Stimulated activated CD8-positive, alpha-beta memory T cell treated with anti-CD3 and anti-CD28 coated beads, Interleukin-4, amount 100 ng/mL, for 48 hours (primary cell): ENCODE measurements at regions not wholly inside any gene's neighbourhood (a gene's known extent, or its start where the extent isn't known, plus 50 kb on each side); places are given as distances from the start of the nearest gene placed in this dataset.
"Not testable (repeated sequence)": the region's sequence is repeated elsewhere in the genome, so short reads cannot be mapped to it uniquely, and the experiment has no call there.

Source experiments
- DNase-seq: peaks from one replicate; pipeline ENCODE4 v3.0.0-alpha.2; 2020

- not testable (repeated sequence) for DNase-seq
Observed at GRCh38 chrX:128954697-128955096, 568.6 kb downstream of the SMARCA1 start.

- no peak for DNase-seq
Observed at GRCh38 chrX:128931071-128931470, 592.2 kb downstream of the SMARCA1 start.

GRCh38 chrX:128929271-128930057 lies 593.8 kb downstream of the SMARCA1 start:
- no peak for DNase-seq

- no peak for DNase-seq
Observed at GRCh38 chrX:128928636-128929035, 594.7 kb downstream of the SMARCA1 start.

- no peak for DNase-seq
Observed at GRCh38 chrX:128927363-128927762, 595.9 kb downstream of the SMARCA1 start.

GRCh38 chrX:128906753-128907152 lies 616.5 kb downstream of the SMARCA1 start:
- no peak for DNase-seq

GRCh38 chrX:128901018-128901417 lies 622.3 kb downstream of the SMARCA1 start:
- DNase-seq = no peak

- DNase-seq = no peak
Observed at GRCh38 chrX:128897621-128898020, 625.7 kb downstream of the SMARCA1 start.

- no peak for DNase-seq
Observed at GRCh38 chrX:128891554-128891953, 631.7 kb downstream of the SMARCA1 start.

GRCh38 chrX:128884430-128884829 lies 638.9 kb downstream of the SMARCA1 start:
- DNase-seq = no peak

- DNase-seq = no peak
Observed at GRCh38 chrX:128883650-128884049, 639.6 kb downstream of the SMARCA1 start.

- no peak for DNase-seq
Observed at GRCh38 chrX:128870361-128870760, 652.9 kb downstream of the SMARCA1 start.

GRCh38 chrX:128862557-128862956 lies 660.7 kb downstream of the SMARCA1 start:
- no peak for DNase-seq

- DNase-seq = no peak
Observed at GRCh38 chrX:128848374-128848773, 674.9 kb downstream of the SMARCA1 start.

- DNase-seq = no peak
Observed at GRCh38 chrX:128846385-128846784, 676.9 kb downstream of the SMARCA1 start.

GRCh38 chrX:128818690-128819089 lies 704.6 kb downstream of the SMARCA1 start:
- no peak for DNase-seq

- no peak for DNase-seq
Observed at GRCh38 chrX:128816919-128817318, 706.4 kb downstream of the SMARCA1 start.

- no peak for DNase-seq
Observed at GRCh38 chrX:128807367-128807766, 715.9 kb downstream of the SMARCA1 start.

- no peak for DNase-seq
Observed at GRCh38 chrX:128805236-128805635, 718.1 kb downstream of the SMARCA1 start.

GRCh38 chrX:128804828-128805227 lies 718.5 kb downstream of the SMARCA1 start:
- no peak for DNase-seq

- DNase-seq = no peak
Observed at GRCh38 chrX:128800138-128800537, 723.2 kb downstream of the SMARCA1 start.

GRCh38 chrX:128783139-128783538 lies 730.9 kb upstream of the ACTRT1 start:
- DNase-seq = not testable (repeated sequence)

GRCh38 chrX:128781506-128781905 lies 729.3 kb upstream of the ACTRT1 start:
- DNase-seq = peak; percentile 26

- DNase-seq = no peak
Observed at GRCh38 chrX:128780934-128781333, 728.7 kb upstream of the ACTRT1 start.

- DNase-seq = no peak
Observed at GRCh38 chrX:128769495-128769894, 717.3 kb upstream of the ACTRT1 start.
